Mesodermal cell (in vitro differentiated cells): ENCODE measurements at regions not wholly inside any gene's neighbourhood (a gene's known extent, or its start where the extent isn't known, plus 50 kb on each side); places are given as distances from the start of the nearest gene placed in this dataset.
"Not testable (repeated sequence)": the region's sequence is repeated elsewhere in the genome, so short reads cannot be mapped to it uniquely, and the experiment has no call there.

ENCODE experiments used
- H3K27ac ChIP-seq: 2 replicates; pipeline ENCODE4 v1.7.0; 2013; ENCODE audit warnings: mild to moderate bottlenecking, low read depth, low read length, moderate library complexity; ENCODE audit not compliant: severe bottlenecking
- H3K36me3 ChIP-seq: 2 replicates; pipeline ENCODE4 v1.7.1; 2013; ENCODE audit warnings: mild to moderate bottlenecking, low read length, moderate library complexity; ENCODE audit not compliant: control insufficient read depth, insufficient read depth
- H3K4me1 ChIP-seq: one replicate; pipeline ENCODE4 v1.7.1; 2013; ENCODE audit warnings: mild to moderate bottlenecking, low read length; ENCODE audit not compliant: insufficient read depth, control insufficient read depth, poor library complexity, severe bottlenecking
- H3K4me3 ChIP-seq: 2 replicates; pipeline ENCODE4 v1.7.0; 2013; ENCODE audit warnings: low read length, control low read depth, mild to moderate bottlenecking; ENCODE audit not compliant: insufficient read depth, poor library complexity, severe bottlenecking; ENCODE audit errors: extremely low read depth
- H3K9me3 ChIP-seq: 2 replicates; pipeline ENCODE4 v1.7.1; 2013; ENCODE audit warnings: mild to moderate bottlenecking, low read length, moderate library complexity; ENCODE audit not compliant: control insufficient read depth
- WGBS, 2 experiments: methylation state at CpG; one replicate each; pipeline ENCODE4 v1.1.5; 2013; ENCODE audit warnings: missing lambda C conversion rate in 2 of 2; ENCODE audit not compliant: insufficient coverage in 2 of 2; 5-methylcytosine and 5-hydroxymethylcytosine counted together

- no peak overlapping the region for H3K4me3 ChIP-seq
- WGBS, 2 experiments = no CpG with 5 or more reads among the region's 2 CpGs
- no peak overlapping the region for H3K27ac ChIP-seq
- no peaks in the 10 kb centered on the region for H3K4me1 ChIP-seq
- no peaks in the 10 kb centered on the region for H3K9me3 ChIP-seq
- no peaks in the 10 kb centered on the region for H3K36me3 ChIP-seq
These were observed 1610.3 kb upstream of the NUDT12 start for GRCh38 chr5:105172918-105173317.

- Histone ChIP-seq H3K27ac (no peak overlapping the region), H3K9me3 (no peaks in the 10 kb centered on the region), H3K4me1 (no peaks in the 10 kb centered on the region), H3K4me3 (no peak overlapping the region), H3K36me3 (no peaks in the 10 kb centered on the region)
- WGBS, 2 experiments = no CpG with 5 or more reads among the region's 1 CpG
These were observed 1606.2 kb upstream of the NUDT12 start for GRCh38 chr5:105168806-105169205.

GRCh38 chr5:105167092-105167491 is 1604.5 kb upstream of the NUDT12 start:
- 89% methylated on average over 3 of the region's 3 CpGs; no CpG with 5 or more reads in 1 of the 2 experiments for WGBS, 2 experiments
- Histone ChIP-seq H3K9me3 (no peaks in the 10 kb centered on the region), H3K4me3 (no peak overlapping the region), H3K4me1 (no peaks in the 10 kb centered on the region), H3K27ac (no peak overlapping the region), H3K36me3 (no peaks in the 10 kb centered on the region)

- H3K36me3 ChIP-seq = no peaks in the 10 kb centered on the region
- H3K9me3 ChIP-seq = no peaks in the 10 kb centered on the region
- H3K27ac ChIP-seq = no peak overlapping the region
- no peaks in the 10 kb centered on the region for H3K4me1 ChIP-seq
- H3K4me3 ChIP-seq = no peak overlapping the region
These were observed 1601.0 kb upstream of the NUDT12 start for GRCh38 chr5:105163547-105163946.

- H3K9me3 ChIP-seq = not testable (repeated sequence)
- WGBS, 2 experiments = 79 to 100% methylated on average over 1 to 4 of the region's 6 CpGs
These were observed 1600.0 kb upstream of the NUDT12 start for GRCh38 chr5:105162557-105162956.

GRCh38 chr5:105158526-105158925 is 1595.9 kb upstream of the NUDT12 start:
- no peaks in the 10 kb centered on the region for H3K9me3 ChIP-seq
- no peak overlapping the region for H3K27ac ChIP-seq
- H3K36me3 ChIP-seq = no peaks in the 10 kb centered on the region
- 80% methylated on average over 1 of the region's 4 CpGs; no CpG with 5 or more reads in 1 of the 2 experiments for WGBS, 2 experiments
- H3K4me3 ChIP-seq = no peak overlapping the region
- H3K4me1 ChIP-seq = no peaks in the 10 kb centered on the region

More at GRCh38 chr5:105162557-105162956, 1600.0 kb upstream of the NUDT12 start:
- not testable (repeated sequence) for H3K4me1 ChIP-seq, H3K36me3 ChIP-seq, H3K4me3 ChIP-seq, H3K27ac ChIP-seq

- Histone ChIP-seq H3K36me3 (no peaks in the 10 kb centered on the region), H3K4me1 (no peaks in the 10 kb centered on the region), H3K4me3 (no peak overlapping the region), H3K9me3 (no peaks in the 10 kb centered on the region), H3K27ac (no peak overlapping the region)
- 100% methylated on average over 2 of the region's 3 CpGs; no CpG with 5 or more reads in 1 of the 2 experiments for WGBS, 2 experiments
These were observed 1587.7 kb upstream of the NUDT12 start for GRCh38 chr5:105150323-105150722.

- WGBS, 2 experiments = no CpG with 5 or more reads among the region's 2 CpGs
These were observed 1584.3 kb upstream of the NUDT12 start for GRCh38 chr5:105146867-105147266.

GRCh38 chr5:105145152-105145551 is 1582.6 kb upstream of the NUDT12 start:
- 83 to 100% methylated on average over 1 to 4 of the region's 8 CpGs for WGBS, 2 experiments
- H3K9me3 ChIP-seq = no peaks in the 10 kb centered on the region
- no peak overlapping the region for H3K27ac ChIP-seq
- H3K4me3 ChIP-seq = no peak overlapping the region
- no peaks in the 10 kb centered on the region for H3K4me1 ChIP-seq
- no peaks in the 10 kb centered on the region for H3K36me3 ChIP-seq

More at GRCh38 chr5:105146867-105147266, 1584.3 kb upstream of the NUDT12 start:
- Histone ChIP-seq H3K36me3 (no peaks in the 10 kb centered on the region), H3K9me3 (no peaks in the 10 kb centered on the region), H3K4me1 (no peaks in the 10 kb centered on the region), H3K27ac (no peak overlapping the region), H3K4me3 (no peak overlapping the region)

GRCh38 chr5:105134328-105134727 is 1571.7 kb upstream of the NUDT12 start:
- no peak overlapping the region for H3K27ac ChIP-seq
- H3K36me3 ChIP-seq = no peaks in the 10 kb centered on the region
- no peaks in the 10 kb centered on the region for H3K4me1 ChIP-seq
- H3K4me3 ChIP-seq = no peak overlapping the region
- no peaks in the 10 kb centered on the region for H3K9me3 ChIP-seq

- H3K4me3 ChIP-seq = no peak overlapping the region
- no peaks in the 10 kb centered on the region for H3K36me3 ChIP-seq
- H3K4me1 ChIP-seq = no peaks in the 10 kb centered on the region
- no peaks in the 10 kb centered on the region for H3K9me3 ChIP-seq
- no peak overlapping the region for H3K27ac ChIP-seq
- 67% methylated on average over 1 of the region's 3 CpGs; no CpG with 5 or more reads in 1 of the 2 experiments for WGBS, 2 experiments
These were observed 1570.5 kb upstream of the NUDT12 start for GRCh38 chr5:105133087-105133486.
